GM12865 (cell line): ENCODE measurements at regions not wholly inside any gene's neighbourhood (a gene's known extent, or its start where the extent isn't known, plus 50 kb on each side); places are given as distances from the start of the nearest gene placed in this dataset.

ENCODE experiments used
- DNase-seq: peaks from one replicate; pipeline ENCODE4 v3.0.0; 2010; ENCODE audit warnings: low read depth
- H3K4me3 ChIP-seq: 2 replicates; pipeline ENCODE4 v1.5.1; 2011; ENCODE audit warnings: mild to moderate bottlenecking, low read depth, low read length, control low read depth
- TF ChIP-seq, protein P1 (sequence below): IDR thresholded peaks from 2 replicates; pipeline ENCODE4 v1.5.1; 2011; ENCODE audit warnings: low read length, control low read depth, low read depth, inconsistent platforms; ENCODE audit not compliant: insufficient read depth; ENCODE audit errors: missing control alignments

DNA sequence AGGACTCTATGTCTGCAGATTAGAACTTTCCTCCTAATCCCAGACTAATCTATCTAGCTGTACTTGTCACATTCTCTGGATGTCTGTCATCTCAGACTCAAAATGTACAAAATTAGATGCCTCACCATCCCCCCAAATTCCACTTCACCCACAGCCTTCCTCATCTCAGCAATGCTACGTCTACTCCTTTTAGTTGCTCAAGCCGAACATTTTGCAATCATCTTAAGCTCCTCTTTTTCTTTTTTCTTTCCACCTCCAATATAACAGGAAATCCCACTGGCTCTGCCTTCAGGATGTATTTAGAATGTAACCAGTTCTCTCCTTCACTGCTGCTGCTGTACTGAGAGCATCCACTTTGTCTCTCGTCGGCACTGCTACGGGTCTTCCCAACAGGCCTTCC, 1091.8 kb downstream of the TBC1D22A start:
- TF ChIP-seq, protein P1, sequence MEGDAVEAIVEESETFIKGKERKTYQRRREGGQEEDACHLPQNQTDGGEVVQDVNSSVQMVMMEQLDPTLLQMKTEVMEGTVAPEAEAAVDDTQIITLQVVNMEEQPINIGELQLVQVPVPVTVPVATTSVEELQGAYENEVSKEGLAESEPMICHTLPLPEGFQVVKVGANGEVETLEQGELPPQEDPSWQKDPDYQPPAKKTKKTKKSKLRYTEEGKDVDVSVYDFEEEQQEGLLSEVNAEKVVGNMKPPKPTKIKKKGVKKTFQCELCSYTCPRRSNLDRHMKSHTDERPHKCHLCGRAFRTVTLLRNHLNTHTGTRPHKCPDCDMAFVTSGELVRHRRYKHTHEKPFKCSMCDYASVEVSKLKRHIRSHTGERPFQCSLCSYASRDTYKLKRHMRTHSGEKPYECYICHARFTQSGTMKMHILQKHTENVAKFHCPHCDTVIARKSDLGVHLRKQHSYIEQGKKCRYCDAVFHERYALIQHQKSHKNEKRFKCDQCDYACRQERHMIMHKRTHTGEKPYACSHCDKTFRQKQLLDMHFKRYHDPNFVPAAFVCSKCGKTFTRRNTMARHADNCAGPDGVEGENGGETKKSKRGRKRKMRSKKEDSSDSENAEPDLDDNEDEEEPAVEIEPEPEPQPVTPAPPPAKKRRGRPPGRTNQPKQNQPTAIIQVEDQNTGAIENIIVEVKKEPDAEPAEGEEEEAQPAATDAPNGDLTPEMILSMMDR = no peak
- no peak for DNase-seq
- no peak overlapping the region for H3K4me3 ChIP-seq

DNA sequence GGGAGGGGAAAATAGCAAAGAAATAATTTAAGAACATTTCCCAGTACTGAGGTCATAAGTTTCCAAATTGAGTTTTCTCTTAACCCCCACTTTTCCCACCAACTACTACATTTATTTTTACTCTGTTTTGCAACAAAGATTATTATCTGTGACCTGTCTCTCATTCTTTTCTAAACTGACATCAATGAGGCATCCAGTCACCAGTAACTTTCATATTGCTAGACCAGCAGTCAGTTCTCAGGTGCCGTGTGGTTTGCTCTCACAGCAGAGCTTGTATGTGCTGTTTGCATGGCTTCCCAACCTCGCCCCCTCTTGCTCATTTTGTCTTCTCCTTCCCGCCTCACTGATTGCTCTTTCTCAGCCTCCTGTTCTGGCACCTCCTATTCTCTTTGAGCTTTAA, 1091.3 kb downstream of the TBC1D22A start:
- peak; percentile 11 for DNase-seq
- H3K4me3 ChIP-seq = no peak overlapping the region
- TF ChIP-seq, protein P1 = no peak

DNA sequence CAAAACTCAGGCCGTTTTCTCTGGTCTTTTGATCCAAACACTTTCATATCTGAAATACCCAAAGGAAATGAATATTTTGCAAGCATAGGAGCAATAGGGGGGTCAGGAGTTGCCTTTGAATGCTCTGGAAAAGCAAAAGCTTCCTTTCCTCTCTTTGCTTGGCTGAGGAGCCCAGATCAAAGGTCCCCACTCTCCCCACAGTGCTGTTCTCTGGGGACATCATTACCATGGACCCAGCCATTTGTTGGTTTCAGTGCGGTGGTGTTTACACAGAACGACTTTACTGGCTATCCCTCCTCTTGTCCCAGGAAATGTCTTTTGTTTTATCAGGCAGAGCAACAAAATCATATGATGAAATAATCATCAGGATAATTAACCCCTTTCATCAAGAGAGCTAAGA, 1089.1 kb downstream of the TBC1D22A start:
- no peak for DNase-seq
- H3K4me3 ChIP-seq = no peak overlapping the region
- TF ChIP-seq, protein P1 = no peak

DNA sequence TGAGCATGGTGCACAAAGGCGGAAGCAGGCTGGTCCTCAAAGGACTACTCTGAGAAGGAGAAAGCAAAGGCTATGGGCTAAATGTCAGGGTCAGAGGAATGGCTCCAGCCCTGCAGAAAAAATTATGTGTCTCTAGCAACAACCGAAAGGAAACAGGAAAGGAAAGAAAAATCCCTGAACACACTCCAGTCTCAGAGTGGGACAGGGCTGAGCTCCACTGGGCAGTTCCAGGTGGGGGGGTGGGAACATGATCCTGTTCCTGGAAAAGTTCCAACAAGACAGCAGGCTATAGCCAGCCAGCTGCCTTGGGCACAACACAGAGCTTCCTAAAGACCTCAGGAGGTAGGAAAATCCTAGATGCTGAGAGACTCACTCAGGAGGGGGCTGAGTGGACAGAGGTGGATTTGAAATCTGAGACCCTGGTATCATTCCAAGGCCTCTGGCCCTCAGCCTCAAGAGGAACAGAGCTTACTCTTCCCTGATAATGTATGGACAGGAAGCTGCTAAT, 1088.2 kb downstream of the TBC1D22A start:
- no peak for DNase-seq
- no peak overlapping the region for H3K4me3 ChIP-seq
- TF ChIP-seq, protein P1 = no peak

DNA sequence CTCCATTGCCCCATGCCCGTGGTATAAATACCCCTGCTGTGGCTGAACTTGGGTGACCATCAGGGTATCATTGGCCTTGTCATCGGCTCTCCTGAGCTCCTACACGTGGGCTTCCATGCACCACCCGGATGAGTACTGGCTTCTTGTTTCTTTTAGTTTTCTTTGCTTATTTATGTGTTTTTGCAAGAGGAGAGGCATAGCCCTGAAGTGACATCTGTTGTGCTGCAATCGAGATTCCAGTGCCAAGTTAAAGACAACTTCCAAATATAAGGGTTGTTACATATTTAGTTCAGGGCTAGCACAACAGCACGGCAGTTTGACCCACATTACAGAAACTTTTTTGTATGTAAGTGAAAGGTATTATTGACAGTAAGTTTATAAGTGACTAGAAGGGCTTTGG, 1087.1 kb downstream of the TBC1D22A start:
- TF ChIP-seq, protein P1 = no peak
- H3K4me3 ChIP-seq = no peak overlapping the region
- DNase-seq = no peak

DNA sequence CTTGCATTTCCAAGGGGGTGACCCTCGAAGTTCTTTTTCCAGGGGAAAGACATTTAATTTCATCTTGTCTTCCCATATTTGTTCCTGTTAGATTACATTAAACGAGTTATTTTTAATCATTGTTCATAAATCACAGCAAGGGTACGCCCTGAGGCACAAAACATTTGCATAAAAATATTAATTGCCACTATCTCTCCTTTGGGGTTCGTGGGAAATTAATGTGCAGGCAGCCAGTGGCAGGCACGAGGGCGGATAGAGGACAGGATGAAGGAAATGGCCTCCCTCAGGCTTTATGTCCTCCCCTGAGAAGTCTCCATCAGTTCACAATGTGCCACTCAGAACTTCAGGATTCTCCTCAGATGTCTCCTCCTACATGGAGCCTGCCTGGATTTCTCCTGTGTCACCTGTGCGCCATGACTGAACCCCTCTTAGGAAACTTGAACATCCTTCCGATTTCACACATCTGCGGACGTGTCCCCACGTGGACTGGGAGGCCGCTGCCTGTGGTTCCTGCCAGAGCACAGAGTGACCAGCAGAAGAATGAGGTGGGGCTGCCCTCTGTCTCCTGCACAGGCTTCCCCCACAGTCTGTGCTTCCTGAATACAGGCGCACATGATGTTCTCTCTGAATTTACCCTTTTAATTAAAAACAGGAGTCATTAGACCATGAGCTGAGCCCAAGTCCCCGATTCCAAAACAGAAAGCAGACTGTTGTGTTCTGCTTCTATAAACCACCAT, 1085.9 kb downstream of the TBC1D22A start:
- no peak for DNase-seq
- no peak overlapping the region for H3K4me3 ChIP-seq
- TF ChIP-seq, protein P1 = no peak
